ENCODE measurements at regions not wholly inside any gene's neighbourhood (a gene's known extent, or its start where the extent isn't known, plus 50 kb on each side); places are given as distances from the start of the nearest gene placed in this dataset.

DNA sequence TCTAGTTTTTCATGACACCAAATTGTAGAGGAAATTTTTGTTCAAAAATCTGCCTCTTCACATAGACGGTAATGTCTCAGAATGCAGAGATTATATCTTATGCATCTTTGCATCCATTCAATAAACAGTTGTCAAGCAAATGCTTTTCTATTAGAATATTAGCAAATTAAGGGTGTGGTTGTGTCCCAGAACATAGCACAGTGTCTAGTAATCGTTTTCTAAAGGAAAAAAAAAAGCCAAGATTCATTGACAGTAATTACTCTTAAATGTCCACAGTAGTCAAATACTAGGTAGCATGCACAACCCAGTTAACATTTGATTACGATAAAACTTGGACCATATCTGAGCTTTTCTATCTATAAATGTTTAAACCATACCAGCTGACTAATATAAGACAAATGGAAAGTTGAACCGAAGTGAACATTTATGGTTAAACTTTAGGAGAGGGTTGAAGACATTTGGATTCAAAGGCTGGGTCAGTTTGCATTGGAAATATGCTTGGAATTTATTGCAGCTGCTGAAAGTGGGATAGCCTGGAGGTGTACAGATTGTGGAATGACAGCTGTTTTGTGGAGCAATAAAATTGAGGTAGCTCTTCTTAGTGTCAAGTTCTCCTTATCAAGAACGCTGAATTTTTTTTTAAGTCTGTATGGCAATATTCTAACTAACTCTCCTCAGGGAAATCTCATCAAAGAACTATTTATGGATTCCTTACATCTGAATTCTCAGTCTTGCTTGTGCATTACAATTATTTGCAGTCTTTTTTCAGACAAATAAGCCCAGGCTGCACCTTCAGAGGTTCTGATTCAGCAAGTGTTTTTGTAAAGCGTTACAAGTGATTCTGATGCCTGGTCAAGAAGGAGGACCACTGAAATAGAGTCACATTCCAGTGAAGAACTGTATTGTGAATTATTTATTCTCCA lies 66.7 kb upstream of the ATP2B1 start:
- no peaks in the 10 kb centered on the region for H3K9me3 ChIP-seq (replicated peaks; ENCODE audit: control insufficient read depth, insufficient read depth, low read length)
- no peak overlapping the region for H2AFZ ChIP-seq (ENCODE audit: low read depth, low read length)
- BruUV-seq (replicated peaks), result no TSS peak
- H3K4me1 ChIP-seq (ENCODE audit: control insufficient read depth, extremely low read depth, insufficient read depth, low read length), result no peaks in the 10 kb centered on the region
- no peaks in the 10 kb centered on the region for H3K27me3 ChIP-seq (ENCODE audit: control insufficient read depth in 2 of 2, insufficient read depth in 2 of 2, low read length in 2 of 2)
- TF ChIP-seq EZH2 (IDR thresholded peaks at IDR 0.05; ENCODE audit: borderline replicate concordance, low read depth, low read length, severe bottlenecking) (no peak), POLR2A (IDR thresholded peaks at IDR 0.05; ENCODE audit: low read depth, low read length) (no peak), JUN (IDR thresholded peaks at IDR 0.05; ENCODE audit: borderline replicate concordance, insufficient read depth, insufficient read length, low read depth) (no peak), GATA2 (IDR thresholded peaks at IDR 0.05; ENCODE audit: insufficient read depth, insufficient read length, low read depth, low read length) (no peak), CTCF (IDR thresholded peaks at IDR 0.05; ENCODE audit: extremely low read depth in 1 of 2, insufficient read depth in 1 of 2, low read depth in 1 of 2, low read length in 2 of 2) (no peak), MYC (IDR thresholded peaks at IDR 0.05; ENCODE audit: low read depth, low read length) (no peak), POLR2AphosphoS5 (IDR thresholded peaks at IDR 0.05; ENCODE audit: insufficient read depth, low read depth, low read length) (no peak), FOS (IDR thresholded peaks at IDR 0.05; ENCODE audit: borderline replicate concordance, insufficient read depth, low read length) (no peak)
- TF ChIP-seq, protein P1, sequence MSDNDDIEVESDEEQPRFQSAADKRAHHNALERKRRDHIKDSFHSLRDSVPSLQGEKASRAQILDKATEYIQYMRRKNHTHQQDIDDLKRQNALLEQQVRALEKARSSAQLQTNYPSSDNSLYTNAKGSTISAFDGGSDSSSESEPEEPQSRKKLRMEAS (IDR thresholded peaks at IDR 0.05; ENCODE audit: insufficient read depth, insufficient read length), result no peak
- no peak for DNase-seq (ENCODE audit: low read depth, low spot score)
- no peak overlapping the region for H3K4me3 ChIP-seq (replicated peaks in 1 of 3; ENCODE audit: insufficient read depth in 1 of 3, low read depth in 1 of 3, low read length in 3 of 3)
- H3K79me2 ChIP-seq (ENCODE audit: control insufficient read depth, insufficient read depth, low read length), result no peaks in the 10 kb centered on the region
- H3K4me2 ChIP-seq (ENCODE audit: insufficient read depth, low read length), result no peak overlapping the region
- dilution Hi-C loops (cut with MboI; ENCODE audit: extremely low pct_ligation_motif_present, low sequenced_read_pairs) (no loop called here), intact Hi-C loops (cut with micrococcal nuclease) (no loop called here)
- H3K27ac ChIP-seq (ENCODE audit: insufficient read depth, low read depth, low read length), result no peak overlapping the region
- no peaks in the 10 kb centered on the region for H4K20me1 ChIP-seq (replicated peaks; ENCODE audit: control insufficient read depth, extremely low read depth, insufficient read depth, low read length)
- ChIA-PET POLR2A (no interaction called here), CTCF (interaction anchor here (1.1 kb wide), 2 partner anchors 9 to 42 kb away, joined by 3 read pairs; no protein-coding TSS in a partner anchor)
- H3K9me1 ChIP-seq (replicated peaks; ENCODE audit: control insufficient read depth, extremely low read depth, insufficient read depth, low read length), result no peaks in the 10 kb centered on the region
- no peak overlapping the region for H3K9ac ChIP-seq (replicated peaks; ENCODE audit: extremely low read depth, insufficient read depth, low read length)
- no peaks in the 10 kb centered on the region for H3K36me3 ChIP-seq (ENCODE audit: control insufficient read depth in 2 of 2, extremely low read depth in 1 of 2, insufficient read depth in 2 of 2, low read length in 2 of 2)
- FAIRE-seq, result no peak
